ENCODE measurements at regions not wholly inside any gene's neighbourhood (a gene's known extent, or its start where the extent isn't known, plus 50 kb on each side); places are given as distances from the start of the nearest gene placed in this dataset.

DNA sequence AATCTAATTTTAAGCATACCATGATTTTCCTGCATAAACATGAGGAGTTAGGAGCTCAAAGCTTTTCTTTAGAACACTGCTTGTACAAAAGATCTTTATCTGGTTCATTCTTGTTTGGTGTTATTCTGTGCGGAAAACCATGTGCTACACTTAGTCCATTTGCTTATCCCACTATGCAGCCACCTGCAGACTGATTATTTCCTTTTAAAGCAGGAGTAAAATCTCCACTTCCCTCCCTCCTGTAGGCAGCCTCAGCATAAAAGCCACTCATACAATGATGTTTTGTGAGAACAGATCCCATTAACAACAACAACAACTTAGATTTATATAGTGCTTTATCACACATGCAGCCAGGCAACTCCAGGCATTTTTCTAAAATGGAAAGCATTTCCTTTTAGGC lies 355.3 kb upstream of the NEGR1 start:
- TF ChIP-seq POLR2A (IDR thresholded peaks at IDR 0.05; ENCODE audit: low read length) (no peak), GATA1 (IDR thresholded peaks at IDR 0.05; ENCODE audit: low read depth, low read length) (no peak)

Data from erythroblast (primary cell).